Tibial nerve (tissue), 4 donors: ENCODE measurements at regions not wholly inside any gene's neighbourhood (a gene's known extent, or its start where the extent isn't known, plus 50 kb on each side); places are given as distances from the start of the nearest gene placed in this dataset.

ENCODE experiments used
- EP300 ChIP-seq, 2 donors: sonication (generic); formaldehyde crosslinking; IDR thresholded peaks; one replicate each; pipeline ENCODE4 v1.6.1; 2017; ENCODE audit warnings: antibody characterized with exemption in 2 of 2, mild to moderate bottlenecking in 1 of 2
- POLR2A ChIP-seq, 2 donors: fragments of 450-650 bp; IDR thresholded peaks; one replicate each; pipeline ENCODE4 v1.6.1; 2017; ENCODE audit warnings: antibody characterized with exemption in 2 of 2, mild to moderate bottlenecking in 2 of 2, moderate library complexity in 2 of 2
- TF ChIP-seq, protein P1 (sequence below), 5 experiments: fragments of 200-600 bp in 3 of 5; fragments of 450-650 bp in 2 of 5; sonication (generic) in 3 of 5; IDR thresholded peaks; one replicate each; pipeline ENCODE4 v1.5.1; 2016 to 2019; ENCODE audit warnings: antibody characterized with exemption in 5 of 5, mild to moderate bottlenecking in 3 of 5, moderate library complexity in 2 of 5

- TF ChIP-seq, protein P1, sequence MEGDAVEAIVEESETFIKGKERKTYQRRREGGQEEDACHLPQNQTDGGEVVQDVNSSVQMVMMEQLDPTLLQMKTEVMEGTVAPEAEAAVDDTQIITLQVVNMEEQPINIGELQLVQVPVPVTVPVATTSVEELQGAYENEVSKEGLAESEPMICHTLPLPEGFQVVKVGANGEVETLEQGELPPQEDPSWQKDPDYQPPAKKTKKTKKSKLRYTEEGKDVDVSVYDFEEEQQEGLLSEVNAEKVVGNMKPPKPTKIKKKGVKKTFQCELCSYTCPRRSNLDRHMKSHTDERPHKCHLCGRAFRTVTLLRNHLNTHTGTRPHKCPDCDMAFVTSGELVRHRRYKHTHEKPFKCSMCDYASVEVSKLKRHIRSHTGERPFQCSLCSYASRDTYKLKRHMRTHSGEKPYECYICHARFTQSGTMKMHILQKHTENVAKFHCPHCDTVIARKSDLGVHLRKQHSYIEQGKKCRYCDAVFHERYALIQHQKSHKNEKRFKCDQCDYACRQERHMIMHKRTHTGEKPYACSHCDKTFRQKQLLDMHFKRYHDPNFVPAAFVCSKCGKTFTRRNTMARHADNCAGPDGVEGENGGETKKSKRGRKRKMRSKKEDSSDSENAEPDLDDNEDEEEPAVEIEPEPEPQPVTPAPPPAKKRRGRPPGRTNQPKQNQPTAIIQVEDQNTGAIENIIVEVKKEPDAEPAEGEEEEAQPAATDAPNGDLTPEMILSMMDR (IDR thresholded peaks at IDR 0.05) = no peak
- TF ChIP-seq EP300 (IDR thresholded peaks at IDR 0.05) = no peak
- TF ChIP-seq POLR2A (IDR thresholded peaks at IDR 0.05) = no peak
These were observed 1199.1 kb upstream of the GYPC start for GRCh38 chr2:125456693-125457363.
